GM12891 (cell line): ENCODE measurements at regions not wholly inside any gene's neighbourhood (a gene's known extent, or its start where the extent isn't known, plus 50 kb on each side); places are given as distances from the start of the nearest gene placed in this dataset.

Source experiments
- POLR2A ChIP-seq: IDR thresholded peaks from 2 replicates; pipeline ENCODE4 v1.6.1; 2011; ENCODE audit warnings: low read depth, low read length, control low read depth
- POLR2AphosphoS5 ChIP-seq: IDR thresholded peaks from 2 replicates; pipeline ENCODE4 v1.6.1; 2011; ENCODE audit warnings: low read depth, low read length, control low read depth

- TF ChIP-seq POLR2A (no peak), POLR2AphosphoS5 (no peak)
Observed at GRCh38 chr12:14214495-14214894, 151.0 kb upstream of the ATF7IP start.
